Activated CD4-positive, alpha-beta T cell treated with anti-CD3 and anti-CD28 coated beads for 48 hours (primary cell): ENCODE measurements at regions not wholly inside any gene's neighbourhood (a gene's known extent, or its start where the extent isn't known, plus 50 kb on each side); places are given as distances from the start of the nearest gene placed in this dataset.
"Not testable (repeated sequence)": the region's sequence is repeated elsewhere in the genome, so short reads cannot be mapped to it uniquely, and the experiment has no call there.

ENCODE experiments used
- DNase-seq: peaks from one replicate; pipeline ENCODE4 v3.0.0-alpha.2; 2020

DNA sequence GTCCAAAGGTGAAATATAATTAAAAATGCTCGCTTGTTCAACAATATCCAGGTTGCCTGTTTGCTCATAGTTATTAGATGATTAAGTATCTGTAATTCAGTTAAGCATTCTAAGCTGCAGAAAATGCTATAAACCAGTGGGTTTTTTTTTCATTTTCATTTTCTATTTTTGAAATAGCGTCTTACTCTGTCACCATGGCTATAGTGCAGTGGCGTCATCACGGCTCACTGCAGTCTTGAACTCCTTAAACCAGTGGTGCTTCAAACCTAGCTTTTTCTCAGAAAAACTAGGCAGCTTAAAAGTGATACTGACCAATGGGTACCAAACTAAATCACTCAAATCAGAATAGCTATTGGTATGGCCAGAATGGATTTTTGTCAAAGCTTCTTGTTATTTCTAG is 925.2 kb downstream of the TSN start:
- DNase-seq = no peak

DNA sequence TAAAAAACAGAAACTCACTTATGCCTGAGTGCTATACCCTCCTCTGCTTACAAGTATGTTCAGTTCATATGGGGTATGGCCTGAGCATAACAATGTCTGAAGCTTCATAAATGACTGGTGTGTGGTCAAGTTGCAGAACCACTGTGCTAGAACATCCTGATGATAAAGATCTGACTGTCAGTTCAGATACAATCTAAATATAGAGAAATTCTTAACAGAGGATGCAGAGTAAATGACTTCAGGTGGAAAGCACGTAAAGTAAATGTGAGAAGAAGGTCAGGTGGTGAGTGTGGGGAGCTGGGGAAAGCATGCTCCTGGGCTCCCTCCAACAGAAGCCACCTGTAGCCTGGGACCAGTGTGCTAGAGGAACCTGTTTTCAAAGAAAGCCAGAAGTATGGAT is 926.2 kb downstream of the TSN start:
- DNase-seq = no peak

DNA sequence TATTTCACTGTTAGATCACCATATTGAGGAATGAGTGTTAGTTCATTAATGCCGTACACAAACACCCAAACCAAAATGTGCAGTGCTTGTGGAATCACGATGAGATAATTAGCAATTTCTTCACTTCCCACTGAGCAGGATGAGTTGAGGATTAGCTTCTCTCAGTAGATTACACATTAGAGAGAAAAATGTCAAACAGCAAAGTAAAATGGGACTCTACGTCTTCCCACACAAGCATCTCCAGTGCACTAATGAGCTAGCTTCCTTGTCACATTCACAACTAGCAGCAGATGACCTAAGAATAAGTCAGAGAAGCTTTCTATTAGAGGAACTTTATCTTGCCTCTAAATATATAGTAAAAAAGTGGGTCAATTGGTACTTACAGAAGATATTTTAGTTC is 926.9 kb downstream of the TSN start:
- no peak for DNase-seq

DNA sequence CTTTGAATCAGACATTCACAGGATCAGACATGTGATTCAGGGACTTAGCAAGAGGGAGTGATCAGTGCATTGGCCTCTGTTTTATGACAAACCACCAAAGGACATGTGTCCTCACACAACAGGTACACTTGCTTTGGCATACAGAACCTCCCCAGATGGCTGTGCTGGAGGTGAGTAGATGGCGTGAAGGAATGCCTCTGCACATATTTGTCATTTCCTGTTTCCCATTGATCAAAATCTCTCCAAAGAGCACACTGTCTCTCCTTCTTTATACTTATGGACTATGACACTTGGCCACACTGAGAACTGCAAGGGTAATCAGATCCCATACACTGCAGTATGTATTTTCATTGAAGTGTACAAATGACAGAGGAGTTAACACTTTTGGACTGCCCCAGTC is 927.6 kb downstream of the TSN start:
- no peak for DNase-seq

DNA sequence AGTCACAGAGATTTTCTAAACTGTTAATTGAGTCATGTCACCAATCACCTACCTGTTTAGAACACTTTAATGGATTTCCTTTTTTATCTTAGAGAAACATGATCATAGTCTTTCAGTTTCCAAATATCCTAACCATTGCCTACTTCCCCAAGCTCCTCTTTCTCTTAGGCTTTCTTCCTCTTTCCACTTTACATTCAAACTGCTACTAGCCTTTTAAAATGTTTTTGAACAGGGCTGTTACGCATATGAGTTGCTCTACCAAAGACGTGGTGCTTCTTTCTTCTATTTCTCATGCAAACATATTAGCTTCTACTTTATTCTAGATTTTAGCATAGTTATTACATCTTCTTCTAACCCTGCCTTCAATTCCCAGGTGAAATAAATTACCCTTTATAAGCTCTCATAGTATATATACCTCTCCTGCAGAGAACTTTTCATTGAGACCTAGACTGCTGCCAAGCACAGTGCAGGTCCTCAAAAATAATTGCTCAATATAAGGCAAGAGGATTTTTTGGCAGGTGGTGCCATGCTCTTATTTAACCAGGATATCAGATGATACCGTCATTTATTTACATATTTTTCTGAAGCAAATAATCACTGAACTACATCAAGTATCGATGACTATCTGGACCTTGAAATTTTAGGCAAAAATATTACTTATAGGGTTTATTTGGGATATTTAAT is 937.1 kb downstream of the TSN start:
- DNase-seq = no peak

DNA sequence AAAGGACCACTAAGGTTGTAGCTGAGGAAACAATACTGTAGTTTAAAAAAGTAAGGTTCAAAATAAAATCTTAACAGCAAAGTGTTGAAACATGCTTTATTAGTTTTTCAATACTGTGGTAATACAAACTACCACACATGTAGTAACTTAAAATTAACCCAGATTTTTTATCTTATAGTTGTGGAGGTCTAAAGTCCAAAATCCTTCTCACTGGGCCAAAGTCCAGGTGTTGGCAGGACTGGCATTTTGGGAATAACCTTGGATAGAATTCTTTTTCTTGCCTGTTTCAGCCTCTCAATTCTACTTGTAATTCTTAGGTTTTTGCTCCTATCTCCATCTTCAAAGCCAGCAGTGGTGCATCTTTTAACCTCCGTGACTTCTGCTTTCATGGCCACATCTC is 942.0 kb downstream of the TSN start:
- DNase-seq = no peak

DNA sequence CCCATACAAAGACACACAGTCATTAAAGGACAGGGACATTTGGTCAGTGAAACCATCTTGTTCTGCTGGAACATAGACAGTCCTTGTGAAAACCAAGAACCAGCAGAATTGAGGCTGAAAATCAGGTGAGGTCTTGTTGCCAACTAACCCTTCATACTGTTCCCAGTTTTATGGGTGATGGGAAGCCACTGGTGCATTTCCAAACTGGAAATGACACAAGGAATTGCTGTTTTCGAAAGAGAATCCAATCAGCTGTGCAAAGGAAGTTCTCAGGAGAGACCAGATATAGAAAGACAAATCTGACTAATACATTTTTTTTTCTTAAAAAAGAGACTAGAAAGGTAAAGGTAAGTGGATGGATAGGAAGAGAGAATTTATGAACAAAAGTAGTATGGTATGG is 948.2 kb downstream of the TSN start:
- DNase-seq = no peak

DNA sequence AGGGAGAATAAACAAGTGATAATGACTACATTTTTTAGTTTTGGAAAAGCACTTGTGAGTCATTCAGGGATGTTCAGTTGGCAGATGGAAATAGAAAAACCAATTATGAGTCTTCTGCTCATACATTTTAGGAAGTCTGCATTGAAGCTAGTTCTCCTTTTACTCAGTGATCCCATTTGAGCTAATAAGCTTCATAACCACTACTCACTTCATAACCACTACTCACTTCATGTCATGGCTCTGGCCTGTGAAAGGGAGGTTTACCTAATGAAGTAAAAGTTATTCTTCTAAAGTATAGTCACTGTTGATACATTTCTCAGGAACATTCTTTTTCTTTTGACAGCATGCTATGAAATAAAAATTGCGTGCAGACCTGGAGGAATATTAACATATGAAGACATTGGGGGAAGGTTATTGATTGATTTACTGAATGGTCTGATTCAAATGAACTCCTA is 948.7 kb downstream of the TSN start:
- DNase-seq = no peak

DNA sequence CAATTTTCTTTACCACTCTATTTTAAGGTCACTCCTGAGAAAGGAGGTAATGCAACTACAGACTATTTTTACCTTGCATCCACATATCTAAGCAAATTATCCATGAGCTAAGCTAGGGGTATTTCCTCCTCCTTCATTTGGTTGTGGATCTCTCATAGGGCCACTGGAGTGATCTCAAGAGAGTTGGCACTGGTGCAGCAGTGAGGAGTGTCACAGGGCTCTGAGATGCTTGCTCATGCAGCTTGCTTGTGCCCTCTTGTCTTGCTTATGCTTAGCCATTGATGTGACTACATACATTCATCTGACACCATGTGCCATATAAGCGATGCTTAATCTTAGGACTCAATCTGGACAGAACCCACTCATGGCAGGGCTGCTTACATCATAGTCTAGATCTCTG is 950.3 kb downstream of the TSN start:
- no peak for DNase-seq

DNA sequence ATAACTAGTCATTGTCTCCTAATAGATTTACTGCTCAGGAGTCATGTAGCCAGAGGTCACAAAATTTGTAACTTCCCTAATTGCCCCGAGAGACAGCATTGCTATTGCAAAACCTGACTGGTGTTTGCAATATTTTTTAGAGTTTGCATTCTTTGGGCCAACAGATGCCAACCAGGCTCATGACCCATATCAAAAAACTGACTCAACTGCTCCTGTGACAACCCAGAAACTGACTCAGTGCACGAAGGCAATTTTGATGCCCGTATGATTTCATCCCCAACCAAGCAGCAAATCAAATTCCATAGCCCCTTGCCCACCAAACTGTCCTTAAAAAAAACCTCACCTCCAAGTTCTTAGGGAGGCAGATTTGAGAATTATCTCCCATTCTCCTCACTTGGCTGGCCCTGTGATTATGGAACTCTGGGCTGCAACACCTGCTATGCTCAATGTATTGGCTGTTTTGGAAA is 951.3 kb downstream of the TSN start:
- no peak for DNase-seq

DNA sequence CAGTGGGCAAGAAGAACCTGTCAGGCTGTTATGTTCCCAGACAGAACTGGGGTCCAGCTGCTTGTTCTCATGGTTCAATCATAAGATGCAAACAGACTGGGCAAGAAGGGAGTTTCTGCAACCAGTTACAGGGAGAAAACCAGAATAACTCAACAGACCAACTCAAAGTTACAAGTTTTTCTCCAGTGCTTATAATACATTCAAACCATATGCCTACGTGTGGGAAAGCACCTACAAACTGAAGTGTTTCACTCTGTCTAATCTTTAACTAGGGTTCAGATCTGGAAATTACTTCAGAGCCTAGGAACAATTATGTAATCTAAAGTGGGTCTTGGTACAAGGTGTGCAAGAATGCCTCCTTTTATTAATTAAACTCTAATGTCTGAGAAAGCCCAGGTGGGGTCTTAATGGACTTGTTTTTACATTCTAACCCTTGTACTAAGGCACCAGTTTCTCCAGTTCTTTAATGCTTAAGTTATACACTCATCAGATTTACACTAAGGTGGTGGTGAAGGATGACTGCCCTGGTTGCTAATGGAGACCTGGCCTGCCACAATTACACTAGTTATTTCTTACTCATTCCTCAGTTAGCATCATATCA is 951.9 kb downstream of the TSN start:
- no peak for DNase-seq

DNA sequence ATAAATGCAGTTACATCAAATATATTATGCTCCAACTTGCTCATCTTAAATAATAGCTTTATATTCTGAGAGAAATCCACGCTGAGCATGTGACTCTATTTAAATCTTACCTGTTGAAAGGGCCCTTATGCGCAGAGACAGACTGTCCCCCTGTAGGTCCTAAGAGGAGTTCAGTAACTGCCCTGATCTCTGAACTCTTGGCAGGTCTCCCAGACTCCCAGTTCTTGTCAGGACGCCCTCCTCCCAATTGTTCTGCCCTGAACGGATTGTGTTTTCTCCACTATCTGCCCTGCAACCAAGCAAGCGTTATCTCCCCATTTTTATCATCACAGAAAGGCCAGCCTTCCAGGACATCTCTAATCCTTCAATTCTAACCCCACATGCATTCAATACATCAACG is 954.6 kb downstream of the TSN start:
- no peak for DNase-seq

DNA sequence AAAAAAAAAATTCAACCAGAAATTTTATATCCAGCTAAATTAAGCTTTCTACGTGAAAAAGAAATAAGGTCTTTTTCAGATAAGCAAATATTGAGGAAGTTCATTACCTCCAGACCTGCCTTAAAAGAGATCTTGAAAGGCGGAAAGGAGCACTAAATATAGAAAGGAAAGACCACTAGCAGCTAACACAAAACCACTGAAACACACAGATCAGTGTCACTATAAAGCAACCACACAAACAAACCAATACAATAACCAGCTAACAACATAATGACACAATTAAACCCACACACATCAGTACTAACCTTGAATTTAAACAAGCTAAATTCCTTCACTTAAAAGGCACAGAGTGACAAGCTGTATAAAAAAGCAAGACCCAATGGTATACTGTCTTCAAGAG is 958.3 kb downstream of the TSN start:
- no peak for DNase-seq

DNA sequence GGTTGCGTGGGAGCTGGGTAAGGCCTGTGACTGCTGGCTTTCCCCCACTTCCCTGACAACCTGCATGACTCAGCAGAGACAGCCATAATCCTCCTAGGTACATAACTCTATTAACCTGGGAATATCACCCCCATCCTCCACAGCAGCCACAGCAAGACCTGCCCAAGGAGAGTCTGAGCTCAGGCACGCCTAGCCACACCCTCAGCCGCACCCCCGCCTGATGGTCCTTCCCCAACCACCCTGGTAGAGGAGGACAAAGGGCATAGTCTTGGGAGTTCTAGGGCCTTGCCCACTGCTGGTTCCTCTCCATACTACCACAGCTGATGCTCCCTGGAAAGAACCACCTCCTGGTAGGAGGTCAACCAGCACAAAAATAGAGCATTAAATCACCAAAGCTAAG is 965.4 kb downstream of the TSN start:
- not testable (repeated sequence) for DNase-seq

DNA sequence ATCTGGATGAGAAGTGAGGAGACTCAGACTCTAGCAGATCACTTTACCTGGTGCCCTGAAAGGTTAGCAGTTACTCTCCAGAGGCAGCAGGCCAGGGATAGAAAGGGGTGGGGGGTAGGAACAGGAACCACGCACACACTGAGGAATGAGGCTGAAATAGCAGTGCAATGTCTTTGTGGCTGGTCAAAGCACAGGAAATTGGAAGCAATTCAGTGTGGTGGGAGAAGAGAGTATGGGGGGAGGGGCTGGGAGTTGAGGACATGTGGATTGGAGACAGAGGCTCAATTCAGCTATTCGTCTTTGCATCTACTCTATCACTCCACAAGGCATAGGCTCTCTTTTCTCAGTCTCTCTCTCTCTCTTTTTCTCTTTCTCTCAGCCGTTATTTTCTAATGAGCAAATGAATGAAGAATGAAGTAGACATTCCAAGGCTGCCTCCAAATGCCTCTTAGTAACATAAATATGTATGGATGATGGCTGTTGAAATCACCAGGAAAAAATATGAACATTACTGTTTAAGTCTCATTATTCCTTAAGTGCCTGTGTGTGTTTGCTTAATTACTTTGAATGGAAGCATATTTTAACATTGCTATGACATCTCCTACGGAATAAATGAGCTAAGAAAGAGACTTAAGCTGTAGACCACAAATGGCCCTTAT is 979.4 kb downstream of the TSN start:
- no peak for DNase-seq

DNA sequence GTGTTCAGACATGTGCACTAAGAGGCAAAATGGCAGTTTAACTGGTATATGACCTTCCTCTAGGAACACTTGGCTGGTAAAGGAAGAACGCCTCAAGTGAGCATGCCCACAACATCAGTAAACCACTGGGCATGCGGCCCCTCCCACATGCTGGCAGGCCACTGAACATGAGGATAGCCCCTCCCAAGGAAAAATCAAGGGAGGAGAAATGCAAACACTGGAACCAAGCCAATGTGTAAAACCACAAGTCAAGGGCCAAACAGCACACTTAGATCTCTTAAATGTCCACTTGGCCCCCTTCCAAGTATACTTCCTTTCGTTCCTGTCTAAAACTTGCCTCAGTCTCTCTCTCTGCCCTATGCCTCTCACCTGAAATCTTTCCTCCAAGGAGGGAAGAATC is 980.8 kb downstream of the TSN start:
- DNase-seq = no peak

DNA sequence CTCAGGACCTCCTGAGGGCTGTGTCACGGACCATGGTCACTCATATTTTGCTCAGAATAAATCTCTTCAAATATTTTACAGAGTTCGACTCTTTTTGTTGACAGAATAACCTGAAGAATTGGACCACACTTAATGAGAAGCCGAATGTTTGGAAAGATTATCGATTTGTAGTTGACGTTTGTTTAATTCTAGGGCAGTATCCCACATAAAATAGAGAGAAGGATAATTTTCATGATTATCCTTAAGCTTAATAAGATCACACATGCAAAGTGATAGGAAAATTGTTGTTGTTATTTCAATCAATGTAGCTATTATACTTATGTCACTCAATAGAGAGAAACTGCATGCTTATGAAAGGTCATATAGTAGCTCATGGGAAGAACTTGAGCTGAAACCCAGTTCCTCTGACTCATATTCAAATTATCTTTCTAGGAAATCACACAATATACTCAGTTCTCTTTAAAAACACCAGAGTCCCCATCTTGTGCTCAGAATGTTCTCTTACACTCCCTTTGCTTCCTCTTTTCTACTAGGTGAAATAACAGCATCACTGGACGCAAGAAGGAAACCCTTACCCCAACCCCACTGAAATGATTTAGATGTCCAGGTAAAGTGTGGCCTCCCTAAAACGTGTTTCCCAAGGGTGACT is 982.1 kb downstream of the TSN start:
- no peak for DNase-seq

DNA sequence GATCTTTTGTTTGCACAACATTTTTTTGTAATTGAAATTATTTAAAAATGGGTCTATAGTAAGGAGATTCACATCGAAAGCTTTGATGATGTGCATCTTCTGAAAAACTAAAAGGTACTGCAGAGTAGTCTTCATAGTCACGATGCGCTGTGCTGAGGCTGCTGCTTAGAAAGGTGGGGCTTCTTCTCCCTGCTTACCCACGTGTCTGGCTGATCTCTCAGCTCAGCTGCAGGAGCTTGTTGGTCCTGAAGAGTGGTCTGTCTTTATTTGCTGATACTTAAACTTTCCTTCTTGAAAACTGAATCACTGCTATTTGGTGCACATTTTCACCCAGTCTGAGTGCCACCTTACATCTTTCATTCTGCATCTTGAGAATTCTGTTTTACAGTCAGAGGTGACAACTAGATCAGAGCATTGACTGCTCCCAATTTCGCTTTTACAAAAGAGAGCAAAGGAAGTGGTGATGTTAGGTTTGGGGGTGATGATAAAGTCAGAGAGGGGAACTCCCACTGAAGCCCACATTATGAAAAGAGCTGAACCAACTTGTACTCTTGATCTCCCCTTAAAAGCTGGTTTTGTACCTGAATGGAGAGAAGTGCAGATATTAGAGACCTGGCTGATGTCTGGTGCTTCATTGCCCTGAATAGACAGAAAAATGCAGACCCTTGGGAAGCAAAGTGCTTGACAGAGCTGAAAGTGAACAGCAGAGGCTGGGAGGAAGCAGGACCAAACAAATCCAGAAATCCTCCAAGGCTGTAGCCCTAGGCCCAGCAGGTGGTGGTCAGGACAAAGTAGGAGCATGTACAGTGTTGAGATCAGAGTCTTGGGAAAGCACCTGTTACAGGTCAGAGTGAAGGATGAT is 984.5 kb downstream of the TSN start:
- DNase-seq = no peak

DNA sequence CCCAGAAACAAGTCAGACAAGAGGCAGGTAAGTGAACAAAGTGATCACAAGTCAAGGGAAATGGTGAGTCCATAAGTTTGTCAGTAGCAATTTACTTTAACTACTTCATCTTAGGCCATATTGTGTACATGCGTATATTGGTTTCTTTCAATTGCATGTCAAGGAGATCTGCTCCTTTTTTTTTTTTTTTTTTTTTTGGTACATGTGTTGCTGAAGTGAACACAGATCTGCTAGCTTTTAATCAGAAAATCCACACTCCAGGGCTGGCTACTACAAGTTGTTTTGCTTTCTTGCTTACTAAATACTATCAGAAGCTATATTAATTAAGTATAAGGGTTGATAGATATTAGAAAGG is 985.1 kb downstream of the TSN start:
- no peak for DNase-seq

DNA sequence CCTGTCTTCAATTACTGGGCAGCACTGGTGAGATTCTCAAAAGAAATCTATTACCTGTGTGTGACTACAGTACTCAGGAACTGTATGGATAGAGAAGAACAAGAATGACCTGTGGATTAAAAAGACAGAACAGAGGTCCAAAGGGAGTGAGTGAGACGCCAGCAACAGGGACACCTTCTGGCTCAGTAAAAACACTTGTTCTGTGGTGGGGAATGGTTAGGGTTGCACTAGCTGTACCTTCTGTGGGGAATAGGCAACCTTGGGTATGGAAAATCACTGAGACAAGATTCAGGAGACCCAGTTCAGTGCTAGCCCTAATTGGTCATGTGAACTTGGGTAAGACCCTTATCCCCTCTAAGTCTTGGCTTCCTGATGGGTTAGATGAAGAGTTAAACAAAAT is 986.0 kb downstream of the TSN start:
- no peak for DNase-seq

DNA sequence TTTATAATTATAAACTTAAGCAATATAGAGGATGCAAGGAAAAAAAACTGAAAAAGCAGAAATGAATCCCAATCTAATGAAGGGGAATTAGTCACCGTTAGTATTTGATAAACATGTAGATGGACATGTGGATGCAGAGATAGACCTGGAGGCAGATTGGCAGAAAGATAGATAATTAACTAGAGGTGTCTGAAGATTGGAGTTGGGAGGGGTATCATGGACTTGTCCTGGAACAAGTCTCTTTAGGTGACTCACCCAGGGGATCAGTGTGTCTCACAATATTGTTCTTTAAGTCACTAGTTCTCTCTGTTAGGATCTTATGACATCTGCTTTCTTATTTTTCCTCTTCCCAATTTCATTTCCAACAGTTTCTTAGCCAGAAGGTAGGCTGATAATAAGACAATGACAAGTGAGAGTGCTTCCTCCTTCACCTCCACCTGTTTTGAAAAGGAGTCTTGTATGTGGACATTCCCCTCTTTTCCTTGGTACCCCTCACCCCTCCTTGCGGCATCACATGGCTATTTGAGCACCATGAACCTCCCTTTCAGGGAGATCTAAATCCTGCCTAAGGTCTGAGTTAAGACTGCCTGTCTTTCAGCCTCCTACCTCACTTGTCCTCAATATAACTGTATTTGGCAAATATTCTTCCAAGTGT is 987.7 kb downstream of the TSN start:
- no peak for DNase-seq

DNA sequence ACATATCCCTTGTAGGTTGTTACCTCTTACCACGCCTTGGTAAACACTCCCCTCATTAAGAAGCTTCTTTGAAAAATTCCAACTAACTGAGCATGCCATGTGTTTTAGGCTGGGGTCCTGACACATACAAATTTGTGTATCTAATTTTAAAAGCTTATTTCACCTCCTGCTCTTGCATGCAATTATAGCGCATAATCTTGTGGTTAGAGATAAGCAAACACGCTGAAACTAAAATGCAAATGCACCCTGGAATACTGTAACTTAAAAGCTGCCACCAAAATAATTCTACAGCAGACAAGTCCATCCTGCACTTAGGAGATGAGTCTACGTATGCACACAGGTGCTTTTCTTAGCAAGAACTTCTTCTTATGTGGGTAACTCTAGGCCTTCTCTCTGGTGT is 990.2 kb downstream of the TSN start:
- no peak for DNase-seq

DNA sequence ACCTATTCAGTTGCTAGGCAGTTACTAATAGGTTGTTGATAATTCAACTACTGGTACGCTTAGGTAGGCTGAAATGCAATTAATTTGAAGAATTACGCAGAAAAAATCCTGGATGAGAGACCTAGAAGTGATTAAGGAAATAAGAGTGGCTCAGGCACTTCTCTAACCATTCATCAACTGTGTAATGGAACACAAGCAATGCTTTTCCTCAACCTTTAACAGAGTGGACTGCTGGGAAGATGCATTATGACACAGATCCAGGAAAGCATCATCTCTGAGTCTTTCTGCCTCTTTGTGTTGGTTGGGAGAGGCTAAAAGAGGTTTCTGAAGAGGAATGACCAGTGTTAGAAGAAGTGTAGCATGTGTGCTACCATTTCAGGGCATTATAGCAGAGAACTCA is 992.2 kb downstream of the TSN start:
- DNase-seq = no peak
